ENCODE measurements at regions not wholly inside any gene's neighbourhood (a gene's known extent, or its start where the extent isn't known, plus 50 kb on each side); places are given as distances from the start of the nearest gene placed in this dataset.

GRCh38 chr4:81776794-81777193 lies 305.1 kb upstream of the RASGEF1B start:
- no peak for DNase-seq (ENCODE audit: low read depth in 2 of 2)

GRCh38 chr4:81773557-81773956 lies 301.9 kb upstream of the RASGEF1B start:
- no peak for DNase-seq (ENCODE audit: low read depth in 2 of 2)

- DNase-seq (ENCODE audit: low read depth in 2 of 2), result no peak
Measured at GRCh38 chr4:81771721-81772120, 300.0 kb upstream of the RASGEF1B start.

GRCh38 chr4:81769244-81769643 lies 297.5 kb upstream of the RASGEF1B start:
- DNase-seq (ENCODE audit: low read depth in 2 of 2), result no peak

GRCh38 chr4:81758574-81759264 lies 287.0 kb upstream of the RASGEF1B start:
- no peak for DNase-seq (ENCODE audit: low read depth in 2 of 2)

GRCh38 chr4:81757691-81758090 lies 286.0 kb upstream of the RASGEF1B start:
- DNase-seq (ENCODE audit: low read depth in 2 of 2), result no peak

- DNase-seq (ENCODE audit: low read depth in 2 of 2), result no peak
Measured at GRCh38 chr4:81756973-81757372, 285.3 kb upstream of the RASGEF1B start.

- DNase-seq (ENCODE audit: low read depth in 2 of 2), result no peak
Measured at GRCh38 chr4:81756042-81756441, 284.3 kb upstream of the RASGEF1B start.

GRCh38 chr4:81754169-81754568 lies 282.5 kb upstream of the RASGEF1B start:
- DNase-seq (ENCODE audit: low read depth in 2 of 2), result no peak

GRCh38 chr4:81751531-81752289 lies 280.0 kb upstream of the RASGEF1B start:
- DNase-seq (ENCODE audit: low read depth in 2 of 2), result no peak

- DNase-seq (ENCODE audit: low read depth in 2 of 2), result no peak
Measured at GRCh38 chr4:81747242-81747930, 275.7 kb upstream of the RASGEF1B start.

- DNase-seq (ENCODE audit: low read depth in 2 of 2), result no peak
Measured at GRCh38 chr4:81746773-81747172, 275.1 kb upstream of the RASGEF1B start.

GRCh38 chr4:81746071-81746470 lies 274.4 kb upstream of the RASGEF1B start:
- no peak for DNase-seq (ENCODE audit: low read depth in 2 of 2)

GRCh38 chr4:81745050-81745449 lies 273.3 kb upstream of the RASGEF1B start:
- no peak for DNase-seq (ENCODE audit: low read depth in 2 of 2)

GRCh38 chr4:81743731-81744435 lies 272.2 kb upstream of the RASGEF1B start:
- no peak for DNase-seq (ENCODE audit: low read depth in 2 of 2)

- no peak for DNase-seq (ENCODE audit: low read depth in 2 of 2)
Measured at GRCh38 chr4:81740487-81740886, 268.8 kb upstream of the RASGEF1B start.

GRCh38 chr4:81738891-81739290 lies 267.2 kb upstream of the RASGEF1B start:
- DNase-seq (ENCODE audit: low read depth in 2 of 2), result no peak

- no peak for DNase-seq (ENCODE audit: low read depth in 2 of 2)
Measured at GRCh38 chr4:81737865-81738559, 266.3 kb upstream of the RASGEF1B start.

- DNase-seq (ENCODE audit: low read depth in 2 of 2), result no peak
Measured at GRCh38 chr4:81736324-81736723, 264.6 kb upstream of the RASGEF1B start.

- no peak for DNase-seq (ENCODE audit: low read depth in 2 of 2)
Measured at GRCh38 chr4:81732980-81733379, 261.3 kb upstream of the RASGEF1B start.

- peak; percentile 46 to 55 for DNase-seq (ENCODE audit: low read depth in 2 of 2)
Measured at GRCh38 chr4:81724925-81725329, 253.2 kb upstream of the RASGEF1B start.

Data from stimulated activated CD8-positive, alpha-beta memory T cell treated with anti-CD3 and anti-CD28 coated beads, Interleukin-7, amount 100 ng/mL, for 4 hours (primary cell).